HEK293T (cell line): ENCODE measurements at regions not wholly inside any gene's neighbourhood (a gene's known extent, or its start where the extent isn't known, plus 50 kb on each side); places are given as distances from the start of the nearest gene placed in this dataset.

ENCODE experiments used
- CTCF ChIA-PET: fragments of 350-600 bp; formaldehyde crosslinking; extraction: SDS; loops from one replicate; lab custom pipeline; 2021; ENCODE audit warnings: antibody characterized with exemption, inconsistent platforms; lab: Yijun Ruan, JAX
- POLR2A ChIA-PET: fragments of 350-600 bp; formaldehyde crosslinking; extraction: SDS; loops from one replicate; lab custom pipeline; 2020; ENCODE audit warnings: antibody characterized with exemption, inconsistent platforms; lab: Yijun Ruan, JAX
- DNase-seq: peaks from one replicate; pipeline ENCODE4 v3.0.0; 2012; ENCODE audit warnings: mixed read lengths; ENCODE audit errors: extremely low spot score
- ARNT ChIP-seq: fragments of 450-650 bp; IDR thresholded peaks from 2 replicates; pipeline ENCODE4 v1.6.1; 2017; ENCODE audit warnings: mild to moderate bottlenecking
- BHLHE40 ChIP-seq: fragments of 450-650 bp; IDR thresholded peaks from 2 replicates; pipeline ENCODE4 v1.6.1; 2016; ENCODE audit warnings: mild to moderate bottlenecking, moderate library complexity, borderline replicate concordance
- CTBP1 ChIP-seq: fragments of 450-650 bp; IDR thresholded peaks from 2 replicates; pipeline ENCODE4 v1.6.1; 2016; ENCODE audit warnings: borderline replicate concordance
- ELF4 ChIP-seq: fragments of 450-650 bp; IDR thresholded peaks from 2 replicates; pipeline ENCODE4 v1.6.1; 2017; ENCODE audit warnings: antibody characterized with exemption
- FOXA1 ChIP-seq: fragments of 450-650 bp; IDR thresholded peaks from 2 replicates; pipeline ENCODE4 v1.6.1; 2016; ENCODE audit warnings: mild to moderate bottlenecking
- FOXK2 ChIP-seq: fragments of 450-650 bp; IDR thresholded peaks from 2 replicates; pipeline ENCODE4 v1.6.1; 2016; ENCODE audit warnings: mild to moderate bottlenecking
- FOXM1 ChIP-seq: fragments of 450-650 bp; IDR thresholded peaks from 2 replicates; pipeline ENCODE4 v1.6.1; 2017; ENCODE audit warnings: mild to moderate bottlenecking, borderline replicate concordance
- HDGF ChIP-seq: fragments of 450-650 bp; IDR thresholded peaks from 2 replicates; pipeline ENCODE4 v1.6.1; 2017; ENCODE audit warnings: antibody characterized with exemption, borderline replicate concordance
- L3MBTL2 ChIP-seq: fragments of 450-650 bp; conservative IDR thresholded peaks from 2 replicates; pipeline ENCODE4 v1.6.1; 2016; ENCODE audit warnings: mild to moderate bottlenecking
- LEF1 ChIP-seq: fragments of 450-650 bp; IDR thresholded peaks from 2 replicates; pipeline ENCODE4 v1.6.1; 2017; ENCODE audit warnings: mild to moderate bottlenecking, borderline replicate concordance
- NFRKB ChIP-seq: fragments of 450-650 bp; IDR thresholded peaks from 2 replicates; pipeline ENCODE4 v1.6.1; 2016; ENCODE audit warnings: mild to moderate bottlenecking, moderate library complexity
- PKNOX1 ChIP-seq: fragments of 450-650 bp; IDR thresholded peaks from 2 replicates; pipeline ENCODE4 v1.6.1; 2016
- SP1 ChIP-seq: fragments of 450-650 bp; IDR thresholded peaks from 2 replicates; pipeline ENCODE4 v1.6.1; 2017
- SUZ12 ChIP-seq: fragments of 450-650 bp; IDR thresholded peaks from 2 replicates; pipeline ENCODE4 v1.6.1; 2016; ENCODE audit warnings: mild to moderate bottlenecking
- TARDBP ChIP-seq: fragments of 450-650 bp; IDR thresholded peaks from 2 replicates; pipeline ENCODE4 v1.6.1; 2016
- ZNF384 ChIP-seq: fragments of 450-650 bp; IDR thresholded peaks from 2 replicates; pipeline ENCODE4 v1.6.1; 2016

GRCh38 chr9:117907420-117907819, 203.2 kb downstream of the TLR4 start:
- no peak for DNase-seq
- TF ChIP-seq LEF1 (no peak), BHLHE40 (no peak), FOXK2 (no peak), FOXM1 (no peak), PKNOX1 (no peak), ZNF384 (no peak), TARDBP (no peak), SP1 (no peak), L3MBTL2 (no peak), FOXA1 (no peak), ELF4 (no peak), CTBP1 (no peak), HDGF (no peak), ARNT (no peak), NFRKB (no peak), SUZ12 (no peak)
- CTCF ChIA-PET = no interaction called here
- POLR2A ChIA-PET = no interaction called here

DNA sequence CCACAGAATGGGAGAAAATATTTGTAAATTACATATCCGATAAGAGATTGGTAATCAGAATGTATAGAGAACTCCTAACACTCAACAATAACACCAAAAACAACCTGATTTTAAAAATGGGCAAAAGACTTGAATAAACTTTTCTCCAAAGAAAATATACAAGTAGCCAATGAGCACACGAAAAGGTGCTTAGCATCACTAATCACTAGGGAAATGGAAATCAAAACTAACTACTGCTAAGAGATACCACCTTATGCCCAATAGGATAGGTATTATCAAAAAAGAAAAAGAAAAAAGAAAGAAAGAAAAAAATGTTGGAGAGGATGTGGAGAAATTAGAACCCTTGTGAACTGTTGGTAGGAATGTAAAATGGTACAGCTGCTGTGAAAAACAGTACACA, 212.1 kb downstream of the TLR4 start:
- DNase-seq = no peak
- ChIA-PET CTCF (no interaction called here), POLR2A (no interaction called here)
- TF ChIP-seq TARDBP (no peak), SP1 (no peak), BHLHE40 (no peak), ARNT (no peak), PKNOX1 (no peak)

DNA sequence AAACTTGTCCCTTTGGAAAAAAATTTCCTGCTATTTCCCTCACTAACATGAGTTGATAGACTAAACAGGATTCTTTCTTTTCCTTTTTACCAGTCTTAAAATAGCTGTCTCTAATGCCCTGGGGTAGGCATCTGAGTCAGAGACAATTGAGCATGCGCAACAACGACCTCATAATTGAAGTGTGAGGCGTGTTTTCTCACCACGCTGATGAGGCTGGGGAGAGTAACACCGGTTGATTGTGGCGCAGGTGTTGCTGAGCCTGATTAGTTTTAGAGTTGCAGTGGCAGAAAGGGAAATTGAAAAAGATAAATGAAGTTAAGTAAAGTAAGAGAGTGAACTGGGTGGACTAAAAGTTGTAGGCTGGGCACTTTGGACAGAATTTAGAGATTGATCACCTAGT, 213.7 kb downstream of the TLR4 start:
- no peak for TF ChIP-seq SP1
- TF ChIP-seq L3MBTL2 = no peak
- TF ChIP-seq FOXM1 = no peak
- TF ChIP-seq SUZ12 = no peak
- TF ChIP-seq HDGF = no peak
- TF ChIP-seq CTBP1 = no peak
- TF ChIP-seq LEF1 = no peak
- no peak for DNase-seq
- CTCF ChIA-PET = no interaction called here
- POLR2A ChIA-PET = no interaction called here

GRCh38 chr9:117919538-117919937, 215.3 kb downstream of the TLR4 start:
- DNase-seq = no peak
- ChIA-PET CTCF (no interaction called here), POLR2A (no interaction called here)
- TF ChIP-seq SP1 = no peak
- TF ChIP-seq FOXK2 = no peak
- TF ChIP-seq TARDBP = no peak
- no peak for TF ChIP-seq ZNF384
- TF ChIP-seq PKNOX1 = no peak
- TF ChIP-seq L3MBTL2 = no peak
- no peak for TF ChIP-seq ARNT

DNA sequence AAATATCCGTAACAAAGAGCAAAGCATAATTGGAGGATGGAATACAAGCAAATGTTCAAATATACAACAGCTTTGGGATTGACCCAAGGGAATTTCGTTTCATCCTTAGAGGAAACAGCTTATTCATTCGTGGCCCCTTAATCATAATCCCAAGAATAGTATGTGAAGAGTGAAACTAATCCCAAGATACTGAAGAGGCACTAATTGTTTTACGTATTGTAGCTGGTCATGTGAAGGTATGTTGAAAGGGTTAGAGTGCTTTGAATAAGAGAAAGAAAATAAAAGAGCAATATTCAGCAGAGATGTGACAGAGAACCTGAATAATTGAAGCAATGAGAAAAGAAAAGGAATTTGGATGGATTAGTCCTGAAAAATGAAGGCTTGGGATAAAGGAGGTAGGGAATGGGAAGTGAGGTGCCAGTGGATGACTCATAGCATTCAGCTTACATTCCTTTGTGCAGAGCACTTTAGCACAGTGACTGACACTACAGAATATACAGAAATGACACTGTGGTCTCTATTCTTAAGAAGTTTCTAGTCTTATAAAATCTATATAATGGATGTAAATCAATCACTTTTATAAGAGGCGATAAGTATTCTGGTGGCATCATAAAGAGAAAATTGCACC, 221.9 kb downstream of the TLR4 start:
- TF ChIP-seq HDGF (no peak), TARDBP (no peak), NFRKB (no peak), SUZ12 (no peak), CTBP1 (no peak), FOXM1 (no peak), ZNF384 (no peak), FOXA1 (no peak), L3MBTL2 (no peak), SP1 (no peak), BHLHE40 (no peak), LEF1 (no peak), ELF4 (no peak), ARNT (no peak), PKNOX1 (no peak), FOXK2 (no peak)
- CTCF ChIA-PET = no interaction called here
- no peak for DNase-seq
- POLR2A ChIA-PET = no interaction called here

DNA sequence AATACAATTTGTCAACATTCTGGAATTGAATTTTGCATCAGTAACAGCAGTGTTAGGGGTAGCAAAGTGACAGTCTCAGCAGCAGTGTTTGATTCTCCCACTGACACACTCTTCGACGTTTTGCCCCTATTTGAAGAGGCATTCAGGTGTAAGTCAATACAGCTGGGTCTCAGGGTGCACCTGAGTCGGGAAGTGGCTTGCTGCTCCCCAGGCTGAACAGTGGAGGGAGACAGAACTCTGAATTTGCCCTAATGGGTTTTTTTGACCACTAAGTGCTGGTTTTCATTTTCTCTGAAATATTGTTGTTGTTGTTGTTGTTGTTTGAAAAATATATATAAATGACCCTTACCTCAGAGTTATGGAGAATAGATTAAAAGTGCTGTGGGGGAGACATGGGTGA, 223.2 kb downstream of the TLR4 start:
- POLR2A ChIA-PET = no interaction called here
- DNase-seq = no peak
- CTCF ChIA-PET = interaction anchor here (0.7 kb wide), 1 partner anchor 1876 kb away, joined by 4 read pairs; no protein-coding TSS in a partner anchor
- TF ChIP-seq ELF4 (no peak), BHLHE40 (no peak), LEF1 (no peak), SP1 (no peak), FOXA1 (no peak), SUZ12 (no peak), HDGF (no peak), PKNOX1 (no peak), ZNF384 (no peak), FOXK2 (no peak), NFRKB (no peak), ARNT (no peak), L3MBTL2 (no peak), CTBP1 (no peak), TARDBP (no peak), FOXM1 (no peak)
